SU-DHL-6 (cell line): ENCODE measurements at regions not wholly inside any gene's neighbourhood (a gene's known extent, or its start where the extent isn't known, plus 50 kb on each side); places are given as distances from the start of the nearest gene placed in this dataset.

Experiments
- H2AFZ ChIP-seq: fragments of 200-600 bp; sonication (generic); 2 replicates; pipeline ENCODE4 v1.6.1; 2014; ENCODE audit warnings: low read depth, mild to moderate bottlenecking, moderate library complexity, mixed read lengths, antibody characterized with exemption, low read length; ENCODE audit not compliant: severe bottlenecking
- H3F3A ChIP-seq: fragments of 200-600 bp; shearing (Covaris generic); 2 replicates; pipeline ENCODE4 v1.6.0; 2016; ENCODE audit warnings: antibody characterized with exemption, mild to moderate bottlenecking; ENCODE audit not compliant: insufficient read depth
- H3K27ac ChIP-seq: fragments of 200-600 bp; sonication (generic); 2 replicates; pipeline ENCODE4 v1.5.1; 2016; ENCODE audit warnings: low read depth, mild to moderate bottlenecking, low read length, moderate library complexity, mixed read lengths
- H3K27me3 ChIP-seq: fragments of 200-600 bp; sonication (generic), shearing (Covaris generic); 2 replicates; pipeline ENCODE4 v1.6.0; 2014; ENCODE audit warnings: mild to moderate bottlenecking, low read length
- H3K36me3 ChIP-seq: fragments of 200-600 bp; sonication (generic); 2 replicates; pipeline ENCODE4 v1.6.1; 2014; ENCODE audit warnings: mild to moderate bottlenecking, low read length, mixed read lengths
- H3K4me2 ChIP-seq: fragments of 300-600, 200-600 bp; shearing (Covaris generic), sonication (generic); 2 replicates; pipeline ENCODE4 v1.6.0; 2014; ENCODE audit warnings: low read length, low read depth, mild to moderate bottlenecking; ENCODE audit not compliant: poor library complexity, severe bottlenecking
- H3K4me3 ChIP-seq: fragments of 200-600 bp; sonication (generic); 2 replicates; pipeline ENCODE4 v1.5.1; 2014; ENCODE audit warnings: antibody characterized with exemption, low read length, mild to moderate bottlenecking, mixed read lengths; ENCODE audit not compliant: insufficient read depth, poor library complexity, severe bottlenecking
- H3K79me2 ChIP-seq: fragments of 200-600 bp; sonication (generic); 2 replicates; pipeline ENCODE4 v1.6.1; 2014; ENCODE audit warnings: mild to moderate bottlenecking, low read length, moderate library complexity; ENCODE audit not compliant: insufficient read depth
- H3K9ac ChIP-seq: fragments of 200-600 bp; sonication (generic); 2 replicates; pipeline ENCODE4 v1.7.0; 2014; ENCODE audit warnings: mild to moderate bottlenecking, low read length
- H3K9me2 ChIP-seq: fragments of 200-600 bp; sonication (generic); replicated peaks from 2 replicates; pipeline ENCODE4 v1.6.1; 2014; ENCODE audit warnings: low read length; ENCODE audit not compliant: insufficient read depth
- H3K9me3 ChIP-seq: fragments of 200-600 bp; sonication (generic); 2 replicates; pipeline ENCODE4 v1.6.1; 2014; ENCODE audit warnings: low read length, mixed read lengths; ENCODE audit not compliant: insufficient read depth
- H4K20me1 ChIP-seq: fragments of 200-600 bp; sonication (generic); 2 replicates; pipeline ENCODE4 v1.6.1; 2014; ENCODE audit warnings: low read depth, mild to moderate bottlenecking, antibody characterized with exemption, low read length, moderate library complexity, mixed read lengths
- EZH2phosphoT487 ChIP-seq: fragments of 200-600 bp; sonication (generic), shearing (Covaris generic); conservative IDR thresholded peaks from 2 replicates; pipeline ENCODE4 v1.6.1; 2018; ENCODE audit warnings: mild to moderate bottlenecking, antibody characterized with exemption, low read length, moderate library complexity, mixed read lengths
- TF ChIP-seq, protein P1 (sequence below): fragments of 200-600 bp; sonication (generic); IDR thresholded peaks from one replicate; pipeline ENCODE4 v1.5.1; 2017; ENCODE audit warnings: antibody characterized with exemption, mild to moderate bottlenecking, low read length, moderate library complexity; ENCODE audit not compliant: insufficient read depth, poor library complexity, severe bottlenecking

DNA sequence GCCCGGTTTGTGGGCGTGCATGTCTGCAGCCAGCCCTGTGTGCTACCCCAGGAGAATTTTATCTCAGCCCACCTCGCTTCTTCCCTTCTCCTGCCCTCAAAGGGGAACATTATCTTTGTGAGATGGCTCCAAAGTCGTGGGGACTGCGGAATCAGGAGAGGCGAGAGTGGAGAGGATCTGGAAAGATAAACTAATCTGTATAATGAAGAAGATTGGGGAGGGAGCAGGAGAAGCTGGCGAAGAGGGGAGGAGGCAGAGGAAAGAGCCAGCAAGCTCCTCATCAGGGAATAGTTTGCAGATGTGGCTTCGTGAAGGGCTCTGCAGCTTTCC, 310.3 kb downstream of the MATN1 start:
- Histone ChIP-seq H3K27ac (no peak overlapping the region), H3K36me3 (no peaks in the 10 kb centered on the region), H3K9me2 (no peaks in the 10 kb centered on the region), H3K79me2 (no peaks in the 10 kb centered on the region), H3K9me3 (no peaks in the 10 kb centered on the region), H3K9ac (no peak overlapping the region), H3F3A (no peaks in the 10 kb centered on the region), H4K20me1 (no peaks in the 10 kb centered on the region), H3K4me2 (no peak overlapping the region), H3K27me3 (no peaks in the 10 kb centered on the region), H2AFZ (no peak overlapping the region), H3K4me3 (no peak overlapping the region)
- TF ChIP-seq EZH2phosphoT487 = no peak
- TF ChIP-seq, protein P1, sequence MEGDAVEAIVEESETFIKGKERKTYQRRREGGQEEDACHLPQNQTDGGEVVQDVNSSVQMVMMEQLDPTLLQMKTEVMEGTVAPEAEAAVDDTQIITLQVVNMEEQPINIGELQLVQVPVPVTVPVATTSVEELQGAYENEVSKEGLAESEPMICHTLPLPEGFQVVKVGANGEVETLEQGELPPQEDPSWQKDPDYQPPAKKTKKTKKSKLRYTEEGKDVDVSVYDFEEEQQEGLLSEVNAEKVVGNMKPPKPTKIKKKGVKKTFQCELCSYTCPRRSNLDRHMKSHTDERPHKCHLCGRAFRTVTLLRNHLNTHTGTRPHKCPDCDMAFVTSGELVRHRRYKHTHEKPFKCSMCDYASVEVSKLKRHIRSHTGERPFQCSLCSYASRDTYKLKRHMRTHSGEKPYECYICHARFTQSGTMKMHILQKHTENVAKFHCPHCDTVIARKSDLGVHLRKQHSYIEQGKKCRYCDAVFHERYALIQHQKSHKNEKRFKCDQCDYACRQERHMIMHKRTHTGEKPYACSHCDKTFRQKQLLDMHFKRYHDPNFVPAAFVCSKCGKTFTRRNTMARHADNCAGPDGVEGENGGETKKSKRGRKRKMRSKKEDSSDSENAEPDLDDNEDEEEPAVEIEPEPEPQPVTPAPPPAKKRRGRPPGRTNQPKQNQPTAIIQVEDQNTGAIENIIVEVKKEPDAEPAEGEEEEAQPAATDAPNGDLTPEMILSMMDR = no peak

DNA sequence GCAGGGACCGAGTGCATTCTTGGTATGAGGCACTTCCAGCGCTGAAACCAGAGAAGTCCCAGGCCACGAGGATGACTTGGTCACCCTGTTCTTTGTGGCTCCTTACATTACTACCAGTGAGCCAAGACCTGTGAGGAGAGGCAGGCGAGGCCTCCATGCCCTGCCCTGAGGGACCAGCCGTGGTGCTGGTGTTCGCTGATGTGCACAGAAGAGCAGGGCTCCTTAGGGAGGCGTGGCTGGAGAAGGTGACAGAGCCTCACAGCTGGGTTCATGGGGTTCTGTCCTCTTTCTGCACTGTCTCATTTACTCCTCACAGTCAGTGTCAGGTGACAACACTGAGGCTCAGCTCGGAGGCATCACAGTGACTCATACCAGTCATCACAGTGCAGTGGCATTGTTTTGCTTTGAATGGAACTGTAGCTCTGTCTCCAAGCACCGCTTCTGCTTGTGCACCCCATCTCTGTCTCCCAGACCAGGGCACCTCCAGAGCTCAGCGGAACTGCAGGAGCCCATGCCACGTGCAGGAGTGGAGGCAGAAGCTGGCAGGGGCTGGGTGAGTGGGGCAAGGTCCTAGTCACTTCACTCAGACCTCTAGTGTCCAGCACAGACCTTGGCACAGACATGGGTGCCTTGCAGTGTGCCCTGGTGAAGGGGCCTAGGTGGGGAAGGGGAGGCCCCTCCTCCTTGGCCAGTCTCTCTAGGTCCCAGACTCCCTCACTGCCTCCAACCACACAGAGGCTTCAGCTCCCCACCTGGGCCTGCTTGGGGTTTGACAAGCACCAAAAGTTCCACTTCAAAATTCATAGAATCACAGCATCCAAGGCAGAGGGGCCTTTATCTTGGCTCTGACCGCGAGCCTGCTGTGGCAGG, 310.9 kb downstream of the MATN1 start:
- TF ChIP-seq, protein P1 = no peak
- TF ChIP-seq EZH2phosphoT487 = no peak
- H4K20me1 ChIP-seq = no peaks in the 10 kb centered on the region
- no peak overlapping the region for H3K9ac ChIP-seq

DNA sequence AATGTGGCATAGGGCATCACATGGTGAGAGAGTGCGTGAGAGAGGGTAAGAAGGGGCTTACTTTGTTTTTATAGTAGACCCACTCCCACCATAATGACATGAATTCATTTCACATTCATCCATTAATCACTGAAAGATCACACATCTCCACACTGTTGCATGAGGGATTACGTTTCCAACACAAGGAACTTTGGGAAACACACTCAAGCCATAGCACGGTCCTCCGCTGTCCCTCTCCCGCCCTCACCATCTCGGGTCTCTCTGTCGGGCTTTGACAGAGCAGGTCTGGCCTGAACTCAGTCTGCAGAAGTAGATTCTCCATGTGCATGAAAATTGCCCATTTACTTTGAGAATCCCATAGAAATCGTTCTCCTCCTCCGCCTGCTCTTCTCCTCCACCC, 312.2 kb downstream of the MATN1 start:
- no peak overlapping the region for H3K9ac ChIP-seq
- H3K4me2 ChIP-seq = no peak overlapping the region
- H2AFZ ChIP-seq = no peak overlapping the region
- no peaks in the 10 kb centered on the region for H3K27me3 ChIP-seq
- no peaks in the 10 kb centered on the region for H3K36me3 ChIP-seq
- no peaks in the 10 kb centered on the region for H3K9me3 ChIP-seq
- H4K20me1 ChIP-seq = no peaks in the 10 kb centered on the region
- no peak overlapping the region for H3K4me3 ChIP-seq
- no peak overlapping the region for H3K27ac ChIP-seq
- no peaks in the 10 kb centered on the region for H3F3A ChIP-seq
- no peaks in the 10 kb centered on the region for H3K9me2 ChIP-seq
- no peak for TF ChIP-seq EZH2phosphoT487
- TF ChIP-seq, protein P1 = no peak
- no peaks in the 10 kb centered on the region for H3K79me2 ChIP-seq

More for the DNA sequence above, 310.9 kb downstream of the MATN1 start:
- H3K27ac ChIP-seq = no peak overlapping the region
- H3F3A ChIP-seq = no peaks in the 10 kb centered on the region
- no peaks in the 10 kb centered on the region for H3K36me3 ChIP-seq
- H3K27me3 ChIP-seq = no peaks in the 10 kb centered on the region
- no peaks in the 10 kb centered on the region for H3K9me2 ChIP-seq
- H3K4me2 ChIP-seq = no peak overlapping the region
- H3K9me3 ChIP-seq = no peaks in the 10 kb centered on the region
- H2AFZ ChIP-seq = no peak overlapping the region
- no peak overlapping the region for H3K4me3 ChIP-seq
- H3K79me2 ChIP-seq = no peaks in the 10 kb centered on the region
